ENCODE measurements at regions not wholly inside any gene's neighbourhood (a gene's known extent, or its start where the extent isn't known, plus 50 kb on each side); places are given as distances from the start of the nearest gene placed in this dataset.
"Not testable (repeated sequence)": the region's sequence is repeated elsewhere in the genome, so short reads cannot be mapped to it uniquely, and the experiment has no call there.

DNA sequence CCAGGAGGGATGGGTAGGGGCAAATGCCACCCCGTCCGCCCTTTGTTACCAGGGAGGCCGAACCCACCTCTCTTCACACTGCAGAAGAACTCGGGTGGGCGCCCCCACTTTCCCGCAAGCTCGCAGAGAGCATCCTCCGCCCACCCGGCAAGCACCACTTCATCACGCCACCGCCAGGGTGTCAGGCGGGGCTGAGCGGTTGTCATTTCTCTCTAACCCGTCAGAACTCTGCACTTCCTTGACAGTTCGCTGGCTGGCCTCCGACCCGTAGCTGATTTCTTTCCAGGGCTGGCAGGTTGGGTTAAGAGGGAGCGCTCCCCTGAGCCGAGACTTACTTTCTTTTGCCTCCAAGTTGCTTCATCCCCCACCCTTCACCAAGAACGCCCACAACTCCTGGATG, 130.7 kb downstream of the CRLF3 start:
- WGBS (ENCODE audit: insufficient coverage), result 0% methylated on average over 8 of the region's 20 CpGs
- Mint-ChIP-seq H3K27ac (peak overlapping the region in 2 of 7 donors; percentile 59 to 74), H3K27me3 (ENCODE audit: low read depth in 3 of 3) (peaks cover 15 to 30% (median 24%) of the 10 kb centered on the region in 3 donors), H3K4me3 (peak overlapping the region; percentile 57 to 89), H3K4me1 (peaks cover 18% of the 10 kb centered on the region)
- H3K36me3 ChIP-seq (replicated peaks in 1 of 2; ENCODE audit: control insufficient read depth in 1 of 2, insufficient read depth in 2 of 2, low read length in 2 of 2); H4K20me1 ChIP-seq (ENCODE audit: insufficient read depth, low read length); intact Hi-C loops (cut with micrococcal nuclease); H3K9me3 Mint-ChIP-seq; H3K27me3 ChIP-seq (ENCODE audit: control insufficient read depth in 2 of 2, insufficient read depth in 2 of 2, low read length in 2 of 2); H3K9me3 ChIP-seq (replicated peaks in 1 of 2; ENCODE audit: control insufficient read depth in 1 of 2, insufficient read depth in 1 of 2, low read length in 2 of 2); H3K36me3 Mint-ChIP-seq; H3K27ac ChIP-seq (ENCODE audit: low read depth in 1 of 2, low read length in 2 of 2); H3K79me2 ChIP-seq (ENCODE audit: insufficient read depth, low read length); H3K9ac ChIP-seq (ENCODE audit: insufficient read depth, low read length, poor library complexity, severe bottlenecking): not testable (repeated sequence)
- H2AFZ ChIP-seq (ENCODE audit: insufficient read depth, low read depth, low read length, poor library complexity, severe bottlenecking), result peak overlapping the region; percentile 59
- peak overlapping the region; percentile 11 for H3K4me2 ChIP-seq (replicated peaks; ENCODE audit: extremely low read depth, low read length, poor library complexity, severe bottlenecking)
- H3K4me1 ChIP-seq (ENCODE audit: control insufficient read depth in 1 of 2, insufficient read depth in 2 of 2, low read length in 2 of 2), result peaks cover 6 to 14% of the 10 kb centered on the region in 2 donors
- TF ChIP-seq, protein P1, sequence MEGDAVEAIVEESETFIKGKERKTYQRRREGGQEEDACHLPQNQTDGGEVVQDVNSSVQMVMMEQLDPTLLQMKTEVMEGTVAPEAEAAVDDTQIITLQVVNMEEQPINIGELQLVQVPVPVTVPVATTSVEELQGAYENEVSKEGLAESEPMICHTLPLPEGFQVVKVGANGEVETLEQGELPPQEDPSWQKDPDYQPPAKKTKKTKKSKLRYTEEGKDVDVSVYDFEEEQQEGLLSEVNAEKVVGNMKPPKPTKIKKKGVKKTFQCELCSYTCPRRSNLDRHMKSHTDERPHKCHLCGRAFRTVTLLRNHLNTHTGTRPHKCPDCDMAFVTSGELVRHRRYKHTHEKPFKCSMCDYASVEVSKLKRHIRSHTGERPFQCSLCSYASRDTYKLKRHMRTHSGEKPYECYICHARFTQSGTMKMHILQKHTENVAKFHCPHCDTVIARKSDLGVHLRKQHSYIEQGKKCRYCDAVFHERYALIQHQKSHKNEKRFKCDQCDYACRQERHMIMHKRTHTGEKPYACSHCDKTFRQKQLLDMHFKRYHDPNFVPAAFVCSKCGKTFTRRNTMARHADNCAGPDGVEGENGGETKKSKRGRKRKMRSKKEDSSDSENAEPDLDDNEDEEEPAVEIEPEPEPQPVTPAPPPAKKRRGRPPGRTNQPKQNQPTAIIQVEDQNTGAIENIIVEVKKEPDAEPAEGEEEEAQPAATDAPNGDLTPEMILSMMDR (IDR thresholded peaks at IDR 0.05), result peak; percentile 75
- DNase-seq, result peak; percentile 27 to 38 (median 37)
- H3K4me3 ChIP-seq (replicated peaks in 1 of 3; ENCODE audit: low read depth in 2 of 3, low read length in 3 of 3), result peak overlapping the region in 1 of 3 experiments; percentile 28

DNA sequence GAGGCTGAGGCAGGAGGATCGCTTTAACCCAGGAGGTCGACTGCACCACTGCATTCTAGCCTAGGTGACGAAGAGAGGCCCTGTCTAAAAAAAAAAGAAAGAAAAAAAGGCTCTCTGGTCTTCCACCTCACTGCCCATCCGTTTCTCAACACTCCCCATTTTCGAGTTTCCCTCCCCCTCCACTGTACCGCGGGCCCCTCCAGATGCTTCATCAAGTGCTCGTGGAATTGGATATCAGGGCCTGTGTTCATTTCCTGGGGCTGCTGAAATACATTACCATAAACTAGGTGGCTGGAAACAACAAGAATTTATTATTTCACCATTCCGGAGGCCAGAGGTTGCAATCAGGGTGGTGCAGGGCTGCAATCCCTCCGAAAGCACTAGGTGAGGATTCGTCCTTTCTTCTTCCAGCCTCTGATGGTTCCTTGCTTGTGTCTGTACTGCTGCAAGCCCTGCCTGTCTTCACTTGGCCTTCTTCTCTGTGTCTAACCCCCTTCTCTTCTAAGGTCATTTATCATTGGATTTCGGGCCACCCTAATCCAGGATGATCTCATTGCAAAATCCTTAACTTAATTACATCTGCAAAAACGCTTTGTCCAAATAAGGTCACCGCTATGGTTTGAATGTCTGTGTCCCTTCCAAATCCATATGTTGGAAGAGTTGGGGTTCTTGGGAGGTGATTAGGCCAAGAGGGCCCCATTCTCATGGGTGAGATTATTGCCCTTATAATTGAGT, 135.1 kb downstream of the CRLF3 start:
- H3K27ac Mint-ChIP-seq; H3K9ac ChIP-seq (ENCODE audit: insufficient read depth, low read length, poor library complexity, severe bottlenecking); H3K36me3 Mint-ChIP-seq; H3K4me1 ChIP-seq (ENCODE audit: control insufficient read depth in 1 of 2, insufficient read depth in 2 of 2, low read length in 2 of 2); H3K79me2 ChIP-seq (ENCODE audit: insufficient read depth, low read length); H3K9me3 ChIP-seq (replicated peaks in 1 of 2; ENCODE audit: control insufficient read depth in 1 of 2, insufficient read depth in 1 of 2, low read length in 2 of 2); intact Hi-C loops (cut with micrococcal nuclease); H4K20me1 ChIP-seq (ENCODE audit: insufficient read depth, low read length); H3K4me2 ChIP-seq (replicated peaks; ENCODE audit: extremely low read depth, low read length, poor library complexity, severe bottlenecking); H3K4me3 Mint-ChIP-seq; H3K36me3 ChIP-seq (replicated peaks in 1 of 2; ENCODE audit: control insufficient read depth in 1 of 2, insufficient read depth in 2 of 2, low read length in 2 of 2); H3K4me3 ChIP-seq (replicated peaks in 1 of 3; ENCODE audit: low read depth in 2 of 3, low read length in 3 of 3); DNase-seq; H3K27ac ChIP-seq (ENCODE audit: low read depth in 1 of 2, low read length in 2 of 2); H2AFZ ChIP-seq (ENCODE audit: insufficient read depth, low read depth, low read length, poor library complexity, severe bottlenecking); H3K27me3 ChIP-seq (ENCODE audit: control insufficient read depth in 2 of 2, insufficient read depth in 2 of 2, low read length in 2 of 2): not testable (repeated sequence)
- H3K4me1 Mint-ChIP-seq, result peaks cover 17% of the 10 kb centered on the region
- peaks cover 29 to 51% (median 39%) of the 10 kb centered on the region in 3 donors for H3K27me3 Mint-ChIP-seq (ENCODE audit: low read depth in 3 of 3)
- H3K9me3 Mint-ChIP-seq, result peaks cover 0 to 10% (median 0%) of the 10 kb centered on the region in 7 donors
- WGBS (ENCODE audit: insufficient coverage), result 89% methylated on average over 8 of the region's 14 CpGs

DNA sequence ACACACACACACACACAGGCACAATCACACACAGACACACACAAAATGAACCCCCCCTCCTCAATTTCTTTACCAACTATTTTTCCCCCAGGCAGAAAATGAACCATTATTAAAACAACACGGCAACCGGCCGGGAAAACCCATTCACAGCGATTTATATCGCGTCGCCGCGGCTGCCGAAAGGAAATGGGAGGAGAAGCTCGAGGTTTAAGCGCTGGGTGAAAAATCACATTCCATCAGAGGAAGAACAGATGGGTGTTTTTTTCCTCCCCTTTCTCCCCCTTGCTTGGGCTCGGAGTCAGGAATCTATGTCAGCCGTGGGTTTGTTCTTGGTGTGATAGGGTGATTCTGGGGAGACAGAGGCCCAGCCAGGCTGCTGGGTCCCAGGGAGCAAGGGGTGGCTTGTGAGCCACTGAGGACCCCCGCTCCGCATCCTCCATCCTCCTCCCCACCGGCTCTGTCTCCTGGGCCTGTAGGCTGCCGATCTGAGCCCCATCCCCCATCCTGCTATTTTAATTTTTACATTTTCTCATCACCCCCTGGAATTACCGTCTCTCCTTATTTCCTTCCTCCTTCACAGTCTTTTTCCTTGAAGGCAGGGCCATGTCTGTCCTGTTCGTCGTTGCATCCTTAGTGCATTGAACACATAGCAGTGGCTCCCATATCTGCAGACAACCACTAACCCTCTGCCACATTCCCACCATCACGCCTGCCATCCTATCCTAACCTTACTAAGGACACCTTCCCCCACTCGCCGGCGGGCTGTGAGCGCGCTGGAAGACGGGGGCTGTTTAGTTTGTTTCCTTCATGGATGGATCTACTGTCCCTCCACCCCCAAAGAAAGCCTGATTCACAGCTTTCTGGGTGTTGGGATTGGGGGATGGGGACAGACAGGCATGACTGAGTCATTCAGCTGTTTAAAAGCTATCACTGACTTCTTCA, 137.7 kb downstream of the CRLF3 start:
- H3K36me3 Mint-ChIP-seq; DNase-seq; H3K4me3 ChIP-seq (replicated peaks in 1 of 3; ENCODE audit: low read depth in 2 of 3, low read length in 3 of 3); H2AFZ ChIP-seq (ENCODE audit: insufficient read depth, low read depth, low read length, poor library complexity, severe bottlenecking); H3K27ac ChIP-seq (ENCODE audit: low read depth in 1 of 2, low read length in 2 of 2); H3K27me3 ChIP-seq (ENCODE audit: control insufficient read depth in 2 of 2, insufficient read depth in 2 of 2, low read length in 2 of 2); H3K79me2 ChIP-seq (ENCODE audit: insufficient read depth, low read length); H3K9me3 ChIP-seq (replicated peaks in 1 of 2; ENCODE audit: control insufficient read depth in 1 of 2, insufficient read depth in 1 of 2, low read length in 2 of 2); H3K27ac Mint-ChIP-seq; H3K36me3 ChIP-seq (replicated peaks in 1 of 2; ENCODE audit: control insufficient read depth in 1 of 2, insufficient read depth in 2 of 2, low read length in 2 of 2); intact Hi-C loops (cut with micrococcal nuclease); H3K9ac ChIP-seq (ENCODE audit: insufficient read depth, low read length, poor library complexity, severe bottlenecking); H4K20me1 ChIP-seq (ENCODE audit: insufficient read depth, low read length); H3K4me2 ChIP-seq (replicated peaks; ENCODE audit: extremely low read depth, low read length, poor library complexity, severe bottlenecking); H3K4me1 ChIP-seq (ENCODE audit: control insufficient read depth in 1 of 2, insufficient read depth in 2 of 2, low read length in 2 of 2); H3K4me1 Mint-ChIP-seq: not testable (repeated sequence)
- Mint-ChIP-seq H3K27me3 (ENCODE audit: low read depth in 3 of 3) (peaks cover 20 to 40% (median 31%) of the 10 kb centered on the region in 3 donors), H3K9me3 (peaks cover 2 to 18% (median 7%) of the 10 kb centered on the region in 7 donors), H3K4me3 (peak overlapping the region in 1 of 2 donors; percentile 76)
- no CpG with 5 or more reads among the region's 28 CpGs for WGBS (ENCODE audit: insufficient coverage)
